Panc1 (cell line): ENCODE measurements at regions not wholly inside any gene's neighbourhood (a gene's known extent, or its start where the extent isn't known, plus 50 kb on each side); places are given as distances from the start of the nearest gene placed in this dataset.

ENCODE experiments used
- ATAC-seq: fragments of 200-7000 bp; cut with Tn5 transposase; 2 replicates; pipeline ENCODE4 v1.9.1; 2020; ENCODE audit warnings: mild to moderate bottlenecking, moderate library complexity
- BruUV-seq: library from RNA; stranded (reverse); fragments of 400-500 nt; replicated peaks from 2 replicates; lab custom pipeline; 2021; lab: Mats Ljungman, UMichigan
- CTCF ChIA-PET: fragments of 300-600 bp; sonication (Branson Sonifier 250); formaldehyde crosslinking; loops from one replicate; lab custom pipeline; 2022; ENCODE audit warnings: antibody characterized with exemption; lab: Charles Lee
- POLR2A ChIA-PET: fragments of 300-600 bp; sonication (Branson Sonifier 250); formaldehyde crosslinking; loops from one replicate; lab custom pipeline; 2022; ENCODE audit warnings: antibody characterized with exemption; lab: Charles Lee
- DNase-seq: peaks from one replicate; pipeline ENCODE4 v3.0.0-alpha.2; 2010; ENCODE audit warnings: low read depth, low spot score
- H3K27ac ChIP-seq: 2 replicates; pipeline ENCODE4 v1.5.1; 2011; ENCODE audit warnings: mild to moderate bottlenecking, low read length, inconsistent platforms
- H3K27me3 ChIP-seq: fragments of 200-500 bp; sonication (Bioruptor generic); 2 replicates; pipeline ENCODE4 v1.6.0; 2014; ENCODE audit warnings: low read length, inconsistent platforms; ENCODE audit not compliant: control insufficient read depth, insufficient read depth
- H3K36me3 ChIP-seq: fragments of 200-500 bp; sonication (Bioruptor generic); 2 replicates; pipeline ENCODE4 v1.5.1; 2014; ENCODE audit warnings: inconsistent platforms, mild to moderate bottlenecking, low read length, moderate library complexity; ENCODE audit not compliant: control insufficient read depth, insufficient read depth
- H3K4me1 ChIP-seq: 2 replicates; pipeline ENCODE4 v1.5.1; 2011; ENCODE audit warnings: inconsistent platforms, mild to moderate bottlenecking, low read length, moderate library complexity; ENCODE audit not compliant: control insufficient read depth, insufficient read depth
- H3K4me3 ChIP-seq, 2 experiments: 2 replicates each; pipeline ENCODE4 v1.5.1; 2011 to 2012; ENCODE audit warnings: low read depth in 2 of 2, low read length in 2 of 2, mild to moderate bottlenecking in 2 of 2, inconsistent platforms in 1 of 2, moderate library complexity in 1 of 2
- H3K9me3 ChIP-seq: fragments of 200-500 bp; sonication (Bioruptor generic); 2 replicates; pipeline ENCODE4 v1.5.1; 2014; ENCODE audit warnings: low read depth, mild to moderate bottlenecking, inconsistent platforms, low read length, moderate library complexity; ENCODE audit not compliant: control insufficient read depth, insufficient read depth
- POLR2AphosphoS5 ChIP-seq: IDR thresholded peaks from 2 replicates; pipeline ENCODE4 v1.6.1; 2012; ENCODE audit warnings: mild to moderate bottlenecking, low read depth, low read length, moderate library complexity
- SIN3A ChIP-seq: IDR thresholded peaks from 2 replicates; pipeline ENCODE4 v1.6.1; 2012; ENCODE audit warnings: low read depth, mild to moderate bottlenecking, low read length, moderate library complexity, borderline replicate concordance; ENCODE audit not compliant: insufficient read depth
- TCF7L2 ChIP-seq: IDR thresholded peaks from 2 replicates; pipeline ENCODE4 v1.6.1; 2011; ENCODE audit warnings: mild to moderate bottlenecking, low read depth, low read length, inconsistent platforms
- in situ Hi-C: cut with HindIII; loops from 2 replicates; pipeline ENCODE4 v1.10.0; 2016; ENCODE audit warnings: low sequenced_read_pairs, low pct_unique_long_range_greater_than_20kb
- intact Hi-C: fragments of 100-400 bp; cut with micrococcal nuclease; formaldehyde crosslinking; loops from one replicate; pipeline ENCODE4 v1.10.0; 2022; ENCODE audit not compliant: unreplicated experiment
- TF ChIP-seq, protein P1 (sequence below): fragments of 450-650 bp; IDR thresholded peaks from 2 replicates; pipeline ENCODE4 v1.5.1; 2017; ENCODE audit warnings: mild to moderate bottlenecking
- TF ChIP-seq, protein P2 (sequence below), 2 experiments: IDR thresholded peaks; 2 replicates each; pipeline ENCODE4 v1.6.1; 2011 to 2012; ENCODE audit warnings: low read depth in 2 of 2, control low read depth in 1 of 2, low read length in 1 of 2, mild to moderate bottlenecking in 1 of 2, moderate library complexity in 1 of 2; ENCODE audit not compliant: insufficient read depth in 1 of 2

DNA sequence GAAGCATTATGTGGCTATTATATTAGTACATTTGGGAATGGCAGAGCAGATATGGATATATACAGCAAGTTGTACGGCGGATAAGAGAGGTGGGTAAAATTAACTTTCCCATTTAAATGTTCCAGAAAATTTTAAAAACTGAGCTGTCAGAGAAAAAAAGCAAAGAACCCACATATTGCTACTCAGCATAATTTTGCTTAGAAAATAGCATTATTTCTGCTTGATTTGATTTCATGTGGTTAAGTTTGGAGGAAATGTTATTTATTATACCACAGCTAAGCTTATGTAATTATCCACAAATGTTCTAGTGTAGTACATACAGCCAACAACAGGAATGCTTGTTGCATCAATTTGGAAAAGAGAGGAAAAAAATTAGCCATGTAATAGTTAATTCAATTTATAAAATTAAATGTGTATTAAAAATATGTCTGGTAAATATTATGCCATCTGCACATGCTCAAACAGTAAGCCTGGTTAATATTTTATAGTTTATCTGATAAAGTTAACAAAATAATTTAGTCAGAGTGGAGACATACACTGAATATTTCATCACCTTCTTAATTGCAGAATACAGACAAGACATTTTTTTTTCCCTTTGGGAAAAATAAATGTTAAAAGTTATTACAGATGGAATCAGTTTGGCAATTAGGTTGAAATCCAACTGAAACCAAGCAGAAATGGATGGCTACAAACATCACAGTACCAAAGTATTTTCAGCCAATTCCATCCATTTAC lies 172.1 kb upstream of the ID4 start:
- no peak for ATAC-seq
- in situ Hi-C loops, result no loop called here
- intact Hi-C loops, result no loop called here
- no peaks in the 10 kb centered on the region for H3K36me3 ChIP-seq
- H3K27ac ChIP-seq, result no peak overlapping the region
- H3K4me1 ChIP-seq, result no peaks in the 10 kb centered on the region
- ChIA-PET POLR2A (no interaction called here), CTCF (no interaction called here)
- no peak for DNase-seq
- BruUV-seq, result no TSS peak
- no peaks in the 10 kb centered on the region for H3K27me3 ChIP-seq
- H3K9me3 ChIP-seq, result no peaks in the 10 kb centered on the region
- TF ChIP-seq, protein P1, sequence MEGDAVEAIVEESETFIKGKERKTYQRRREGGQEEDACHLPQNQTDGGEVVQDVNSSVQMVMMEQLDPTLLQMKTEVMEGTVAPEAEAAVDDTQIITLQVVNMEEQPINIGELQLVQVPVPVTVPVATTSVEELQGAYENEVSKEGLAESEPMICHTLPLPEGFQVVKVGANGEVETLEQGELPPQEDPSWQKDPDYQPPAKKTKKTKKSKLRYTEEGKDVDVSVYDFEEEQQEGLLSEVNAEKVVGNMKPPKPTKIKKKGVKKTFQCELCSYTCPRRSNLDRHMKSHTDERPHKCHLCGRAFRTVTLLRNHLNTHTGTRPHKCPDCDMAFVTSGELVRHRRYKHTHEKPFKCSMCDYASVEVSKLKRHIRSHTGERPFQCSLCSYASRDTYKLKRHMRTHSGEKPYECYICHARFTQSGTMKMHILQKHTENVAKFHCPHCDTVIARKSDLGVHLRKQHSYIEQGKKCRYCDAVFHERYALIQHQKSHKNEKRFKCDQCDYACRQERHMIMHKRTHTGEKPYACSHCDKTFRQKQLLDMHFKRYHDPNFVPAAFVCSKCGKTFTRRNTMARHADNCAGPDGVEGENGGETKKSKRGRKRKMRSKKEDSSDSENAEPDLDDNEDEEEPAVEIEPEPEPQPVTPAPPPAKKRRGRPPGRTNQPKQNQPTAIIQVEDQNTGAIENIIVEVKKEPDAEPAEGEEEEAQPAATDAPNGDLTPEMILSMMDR, result no peak
- no peak for TF ChIP-seq POLR2AphosphoS5
- no peak for TF ChIP-seq SIN3A
- no peak for TF ChIP-seq TCF7L2
- TF ChIP-seq, protein P2, sequence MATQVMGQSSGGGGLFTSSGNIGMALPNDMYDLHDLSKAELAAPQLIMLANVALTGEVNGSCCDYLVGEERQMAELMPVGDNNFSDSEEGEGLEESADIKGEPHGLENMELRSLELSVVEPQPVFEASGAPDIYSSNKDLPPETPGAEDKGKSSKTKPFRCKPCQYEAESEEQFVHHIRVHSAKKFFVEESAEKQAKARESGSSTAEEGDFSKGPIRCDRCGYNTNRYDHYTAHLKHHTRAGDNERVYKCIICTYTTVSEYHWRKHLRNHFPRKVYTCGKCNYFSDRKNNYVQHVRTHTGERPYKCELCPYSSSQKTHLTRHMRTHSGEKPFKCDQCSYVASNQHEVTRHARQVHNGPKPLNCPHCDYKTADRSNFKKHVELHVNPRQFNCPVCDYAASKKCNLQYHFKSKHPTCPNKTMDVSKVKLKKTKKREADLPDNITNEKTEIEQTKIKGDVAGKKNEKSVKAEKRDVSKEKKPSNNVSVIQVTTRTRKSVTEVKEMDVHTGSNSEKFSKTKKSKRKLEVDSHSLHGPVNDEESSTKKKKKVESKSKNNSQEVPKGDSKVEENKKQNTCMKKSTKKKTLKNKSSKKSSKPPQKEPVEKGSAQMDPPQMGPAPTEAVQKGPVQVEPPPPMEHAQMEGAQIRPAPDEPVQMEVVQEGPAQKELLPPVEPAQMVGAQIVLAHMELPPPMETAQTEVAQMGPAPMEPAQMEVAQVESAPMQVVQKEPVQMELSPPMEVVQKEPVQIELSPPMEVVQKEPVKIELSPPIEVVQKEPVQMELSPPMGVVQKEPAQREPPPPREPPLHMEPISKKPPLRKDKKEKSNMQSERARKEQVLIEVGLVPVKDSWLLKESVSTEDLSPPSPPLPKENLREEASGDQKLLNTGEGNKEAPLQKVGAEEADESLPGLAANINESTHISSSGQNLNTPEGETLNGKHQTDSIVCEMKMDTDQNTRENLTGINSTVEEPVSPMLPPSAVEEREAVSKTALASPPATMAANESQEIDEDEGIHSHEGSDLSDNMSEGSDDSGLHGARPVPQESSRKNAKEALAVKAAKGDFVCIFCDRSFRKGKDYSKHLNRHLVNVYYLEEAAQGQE (IDR thresholded peaks at IDR 0.05; ENCODE audit: insufficient read depth in 1 of 2, low read depth in 2 of 2, low read length in 1 of 2), result no peak
- H3K4me3 ChIP-seq, result no peak overlapping the region

DNA sequence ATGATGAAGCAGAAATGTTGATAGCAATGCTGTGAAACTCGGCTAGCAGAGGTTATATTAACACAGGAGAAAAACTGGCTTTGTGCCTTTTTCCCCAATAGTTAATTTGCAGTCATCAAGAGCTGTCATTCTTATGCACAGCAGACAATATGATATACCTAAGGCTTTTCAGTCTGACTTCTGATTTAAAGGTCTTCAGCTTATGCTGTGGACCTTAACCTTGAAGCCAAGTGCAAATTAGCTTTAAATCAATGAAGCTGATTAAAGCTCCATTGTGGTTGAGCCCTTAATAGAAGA lies 171.6 kb upstream of the ID4 start:
- no peaks in the 10 kb centered on the region for H3K36me3 ChIP-seq
- DNase-seq (no peak), ATAC-seq (no peak)
- no peak overlapping the region for H3K27ac ChIP-seq
- ChIA-PET POLR2A (no interaction called here), CTCF (no interaction called here)
- H3K9me3 ChIP-seq, result no peaks in the 10 kb centered on the region
- TF ChIP-seq TCF7L2 (no peak), SIN3A (no peak), POLR2AphosphoS5 (no peak)
- TF ChIP-seq, protein P2 (IDR thresholded peaks at IDR 0.05; ENCODE audit: insufficient read depth in 1 of 2, low read depth in 2 of 2, low read length in 1 of 2), result no peak
- TF ChIP-seq, protein P1, result no peak
- no peaks in the 10 kb centered on the region for H3K4me1 ChIP-seq
- no TSS peak for BruUV-seq
- in situ Hi-C loops (no loop called here), intact Hi-C loops (no loop called here)
- no peaks in the 10 kb centered on the region for H3K27me3 ChIP-seq
- no peak overlapping the region for H3K4me3 ChIP-seq
